Memory B cell (primary cell): ENCODE measurements at regions not wholly inside any gene's neighbourhood (a gene's known extent, or its start where the extent isn't known, plus 50 kb on each side); places are given as distances from the start of the nearest gene placed in this dataset.
"Not testable (repeated sequence)": the region's sequence is repeated elsewhere in the genome, so short reads cannot be mapped to it uniquely, and the experiment has no call there.

Experiments
- ATAC-seq: fragments of 150-1000 bp; cut with Tn5 transposase; 2 replicates; pipeline ENCODE4 v1.10.0; 2021; ENCODE audit warnings: low read depth, mild to moderate bottlenecking, moderate library complexity
- DNase-seq, 2 donors: peaks; one replicate each; pipeline ENCODE4 v3.0.0; 2022; ENCODE audit warnings: low spot score in 2 of 2
- H3K27ac Mint-ChIP-seq: one replicate; pipeline ENCODE4 v1.8.0; 2022; ENCODE audit warnings: mild to moderate bottlenecking, moderate library complexity, mixed read lengths
- H3K27me3 Mint-ChIP-seq: one replicate; pipeline ENCODE4 v1.8.0; 2022; ENCODE audit warnings: mixed read lengths
- H3K36me3 Mint-ChIP-seq: one replicate; pipeline ENCODE4 v1.8.0; 2022; ENCODE audit warnings: mild to moderate bottlenecking, mixed read lengths
- H3K4me1 Mint-ChIP-seq: one replicate; pipeline ENCODE4 v1.8.0; 2022; ENCODE audit warnings: mixed read lengths
- H3K4me3 Mint-ChIP-seq: one replicate; pipeline ENCODE4 v1.8.0; 2022; ENCODE audit warnings: mild to moderate bottlenecking, moderate library complexity, mixed read lengths
- H3K9me3 Mint-ChIP-seq: one replicate; pipeline ENCODE4 v1.8.0; 2022; ENCODE audit warnings: mixed read lengths

- no peak for DNase-seq
Observed at GRCh38 chr1:96510911-96511310, 210.7 kb upstream of the PTBP2 start.

DNA sequence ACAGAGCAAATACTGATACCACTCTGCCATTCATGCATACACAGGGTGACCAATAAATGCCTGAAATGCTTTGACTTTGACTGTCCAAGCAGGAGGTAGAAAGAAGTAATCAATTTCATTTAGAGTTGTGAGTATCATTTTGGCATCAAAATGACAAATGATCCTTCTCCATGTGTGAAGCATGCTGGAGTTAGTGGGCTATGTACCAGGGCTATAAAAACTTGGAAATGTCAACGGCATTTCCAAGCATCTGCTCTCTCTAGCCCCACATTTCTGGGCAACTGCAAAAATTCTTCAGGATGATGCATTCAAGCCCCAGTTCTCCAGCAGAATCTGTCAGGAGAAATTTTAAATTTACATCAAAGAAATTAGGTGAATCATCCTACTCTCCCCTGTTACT is 208.4 kb upstream of the PTBP2 start:
- H3K4me1 Mint-ChIP-seq: no peaks in the 10 kb centered on the region
- no peaks in the 10 kb centered on the region for H3K9me3 Mint-ChIP-seq
- no peaks in the 10 kb centered on the region for H3K27me3 Mint-ChIP-seq
- H3K36me3 Mint-ChIP-seq: no peaks in the 10 kb centered on the region
- H3K27ac Mint-ChIP-seq: no peak overlapping the region
- DNase-seq (no peak), ATAC-seq (no peak)
- no peak overlapping the region for H3K4me3 Mint-ChIP-seq

More at GRCh38 chr1:96510911-96511310, 210.7 kb upstream of the PTBP2 start:
- Mint-ChIP-seq H3K27ac (no peak overlapping the region), H3K4me1 (no peaks in the 10 kb centered on the region), H3K27me3 (no peaks in the 10 kb centered on the region), H3K36me3 (no peaks in the 10 kb centered on the region), H3K9me3 (no peaks in the 10 kb centered on the region), H3K4me3 (no peak overlapping the region)
- ATAC-seq: no peak

DNA sequence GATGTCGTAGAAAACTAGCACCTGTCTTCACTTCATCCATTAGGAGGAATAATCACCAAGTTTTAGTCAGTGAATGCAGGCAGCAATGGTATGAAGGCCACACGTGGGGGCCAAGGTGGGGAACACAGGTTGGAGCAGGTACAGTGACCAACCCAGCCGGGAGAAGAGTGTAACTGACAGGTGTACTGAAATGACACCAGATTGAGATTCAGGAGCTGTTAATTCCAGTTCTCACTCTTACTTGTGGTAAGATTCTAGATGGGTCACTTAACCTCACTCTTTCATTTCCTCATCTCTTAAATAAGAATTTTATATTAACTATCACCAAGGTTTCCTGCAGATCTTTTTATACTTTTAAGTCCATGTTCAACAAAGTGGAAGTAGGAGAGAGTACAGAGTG is 206.2 kb upstream of the PTBP2 start:
- Mint-ChIP-seq H3K36me3 (no peaks in the 10 kb centered on the region), H3K9me3 (no peaks in the 10 kb centered on the region), H3K4me1 (no peaks in the 10 kb centered on the region), H3K27ac (no peak overlapping the region), H3K4me3 (no peak overlapping the region), H3K27me3 (no peaks in the 10 kb centered on the region)
- DNase-seq: no peak
- ATAC-seq: no peak

- no peaks in the 10 kb centered on the region for H3K36me3 Mint-ChIP-seq
- no peaks in the 10 kb centered on the region for H3K9me3 Mint-ChIP-seq
- no peak overlapping the region for H3K4me3 Mint-ChIP-seq
- no peak overlapping the region for H3K27ac Mint-ChIP-seq
- no peak for ATAC-seq
- no peaks in the 10 kb centered on the region for H3K27me3 Mint-ChIP-seq
- H3K4me1 Mint-ChIP-seq: no peaks in the 10 kb centered on the region
- DNase-seq: no peak
Observed at GRCh38 chr1:96515925-96516324, 205.7 kb upstream of the PTBP2 start.

GRCh38 chr1:96519851-96520578 is 201.6 kb upstream of the PTBP2 start:
- H3K4me1 Mint-ChIP-seq: no peaks in the 10 kb centered on the region
- peaks cover 3% of the 10 kb centered on the region for H3K27me3 Mint-ChIP-seq
- H3K36me3 Mint-ChIP-seq: no peaks in the 10 kb centered on the region
- H3K4me3 Mint-ChIP-seq: no peak overlapping the region
- peaks cover 2% of the 10 kb centered on the region for H3K9me3 Mint-ChIP-seq
- DNase-seq: no peak
- no peak for ATAC-seq
- H3K27ac Mint-ChIP-seq: no peak overlapping the region

DNA sequence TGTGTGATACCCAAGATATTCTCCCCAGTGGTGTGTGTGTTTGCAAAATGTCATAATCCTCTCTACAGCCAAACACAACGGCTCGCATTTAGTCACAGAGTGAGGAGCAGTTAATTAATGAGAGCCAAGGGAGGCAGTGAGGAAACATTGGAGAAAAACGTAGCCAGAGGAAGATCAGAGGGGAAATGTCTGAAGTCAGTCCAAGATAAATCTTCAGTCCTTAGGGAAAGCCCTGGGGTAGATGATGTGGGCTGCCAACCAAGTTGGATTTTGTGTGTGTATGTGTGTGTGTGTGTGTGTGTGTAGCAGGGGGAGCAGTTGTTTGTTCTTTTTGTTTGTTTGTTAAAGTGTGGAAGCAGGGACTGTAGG is 201.0 kb upstream of the PTBP2 start:
- Mint-ChIP-seq H3K4me3 (no peak overlapping the region), H3K4me1 (no peaks in the 10 kb centered on the region), H3K9me3 (peaks cover 2% of the 10 kb centered on the region), H3K36me3 (no peaks in the 10 kb centered on the region), H3K27me3 (peaks cover 3% of the 10 kb centered on the region), H3K27ac (no peak overlapping the region)
- ATAC-seq (no peak), DNase-seq (no peak)

- Mint-ChIP-seq H3K4me3 (no peak overlapping the region), H3K4me1 (no peaks in the 10 kb centered on the region), H3K27ac (no peak overlapping the region), H3K36me3 (no peaks in the 10 kb centered on the region), H3K9me3 (peaks cover 2% of the 10 kb centered on the region), H3K27me3 (peaks cover 3% of the 10 kb centered on the region)
- DNase-seq (no peak), ATAC-seq (no peak)
Observed at GRCh38 chr1:96521010-96521409, 200.6 kb upstream of the PTBP2 start.

DNA sequence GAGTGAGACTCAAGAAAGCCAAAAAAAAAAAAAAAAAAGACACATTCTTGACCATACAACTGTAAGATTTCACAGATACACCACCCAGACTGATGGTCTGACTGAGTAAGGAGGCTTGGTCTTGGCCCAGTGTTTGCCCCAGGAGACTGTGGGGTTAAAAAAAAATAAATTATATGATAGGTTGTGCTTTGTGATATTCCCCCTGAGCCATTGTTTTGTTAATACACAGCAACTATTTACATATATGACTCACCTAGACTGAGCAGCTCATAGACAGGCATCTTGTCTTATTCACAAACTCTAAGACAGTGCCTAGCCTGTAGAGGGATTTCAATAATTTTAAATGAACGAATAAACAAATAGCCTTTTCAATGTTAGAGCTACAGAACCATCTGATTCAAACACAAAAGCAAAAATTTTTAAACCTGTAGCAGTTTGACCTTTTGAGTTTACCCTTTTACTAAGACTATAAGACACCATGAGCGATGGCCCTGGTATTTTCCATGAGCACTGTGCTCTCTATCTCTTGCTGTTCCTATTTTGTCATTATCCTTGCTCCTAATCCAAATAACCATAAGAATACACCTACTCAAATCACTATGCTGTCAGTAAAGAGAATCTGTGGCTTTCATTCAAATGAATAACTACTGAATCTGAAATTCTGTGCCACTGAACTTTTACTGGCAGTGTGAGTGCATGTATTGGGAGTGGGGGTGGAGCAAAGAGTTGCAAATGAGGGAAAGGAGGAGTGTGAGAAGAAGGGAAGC is 199.4 kb upstream of the PTBP2 start:
- H3K4me1 Mint-ChIP-seq: no peaks in the 10 kb centered on the region
- H3K27ac Mint-ChIP-seq: no peak overlapping the region
- peaks cover 3% of the 10 kb centered on the region for H3K27me3 Mint-ChIP-seq
- DNase-seq (no peak), ATAC-seq (no peak)
- peaks cover 6% of the 10 kb centered on the region for H3K9me3 Mint-ChIP-seq
- no peak overlapping the region for H3K4me3 Mint-ChIP-seq
- H3K36me3 Mint-ChIP-seq: no peaks in the 10 kb centered on the region

GRCh38 chr1:96522927-96523326 is 198.7 kb upstream of the PTBP2 start:
- Mint-ChIP-seq H3K27ac (no peak overlapping the region), H3K9me3 (peaks cover 8% of the 10 kb centered on the region), H3K36me3 (no peaks in the 10 kb centered on the region), H3K4me3 (no peak overlapping the region), H3K27me3 (peaks cover 3% of the 10 kb centered on the region), H3K4me1 (no peaks in the 10 kb centered on the region)
- no peak for ATAC-seq
- DNase-seq: no peak

- peaks cover 16% of the 10 kb centered on the region for H3K9me3 Mint-ChIP-seq
- H3K4me3 Mint-ChIP-seq: no peak overlapping the region
- DNase-seq (no peak), ATAC-seq (no peak)
- peaks cover 3% of the 10 kb centered on the region for H3K27me3 Mint-ChIP-seq
- peaks cover 3% of the 10 kb centered on the region for H3K36me3 Mint-ChIP-seq
- H3K27ac Mint-ChIP-seq: no peak overlapping the region
- H3K4me1 Mint-ChIP-seq: no peaks in the 10 kb centered on the region
Observed at GRCh38 chr1:96524100-96524499, 197.5 kb upstream of the PTBP2 start.

GRCh38 chr1:96525657-96526557 is 195.7 kb upstream of the PTBP2 start:
- H3K4me1 Mint-ChIP-seq: no peaks in the 10 kb centered on the region
- ATAC-seq: no peak
- no peak overlapping the region for H3K4me3 Mint-ChIP-seq
- H3K9me3 Mint-ChIP-seq: peaks cover 16% of the 10 kb centered on the region
- peaks cover 3% of the 10 kb centered on the region for H3K27me3 Mint-ChIP-seq
- peaks cover 3% of the 10 kb centered on the region for H3K36me3 Mint-ChIP-seq
- no peak overlapping the region for H3K27ac Mint-ChIP-seq
- no peak for DNase-seq

- peaks cover 18% of the 10 kb centered on the region for H3K9me3 Mint-ChIP-seq
- not testable (repeated sequence) for ATAC-seq, DNase-seq, H3K36me3 Mint-ChIP-seq, H3K4me1 Mint-ChIP-seq, H3K27me3 Mint-ChIP-seq, H3K27ac Mint-ChIP-seq, H3K4me3 Mint-ChIP-seq
Observed at GRCh38 chr1:96528672-96529071, 192.9 kb upstream of the PTBP2 start.

GRCh38 chr1:96533820-96534219 is 187.8 kb upstream of the PTBP2 start:
- H3K27me3 Mint-ChIP-seq: no peaks in the 10 kb centered on the region
- DNase-seq (no peak), ATAC-seq (no peak)
- H3K4me1 Mint-ChIP-seq: no peaks in the 10 kb centered on the region
- no peak overlapping the region for H3K27ac Mint-ChIP-seq
- H3K36me3 Mint-ChIP-seq: peaks cover 1% of the 10 kb centered on the region
- H3K4me3 Mint-ChIP-seq: no peak overlapping the region
- H3K9me3 Mint-ChIP-seq: peaks cover 7% of the 10 kb centered on the region

GRCh38 chr1:96536581-96536980 is 185.0 kb upstream of the PTBP2 start:
- no peak for DNase-seq
- H3K9me3 Mint-ChIP-seq: peaks cover 2% of the 10 kb centered on the region
- H3K27me3 Mint-ChIP-seq: no peaks in the 10 kb centered on the region
- H3K36me3 Mint-ChIP-seq: no peaks in the 10 kb centered on the region
- no peak overlapping the region for H3K27ac Mint-ChIP-seq
- no peak overlapping the region for H3K4me3 Mint-ChIP-seq
- no peak for ATAC-seq
- no peaks in the 10 kb centered on the region for H3K4me1 Mint-ChIP-seq
